KMS-11 (cell line): ENCODE measurements at regions not wholly inside any gene's neighbourhood (a gene's known extent, or its start where the extent isn't known, plus 50 kb on each side); places are given as distances from the start of the nearest gene placed in this dataset.

Experiments used
- H2AFZ ChIP-seq: fragments of 200-600 bp; sonication (generic); 2 replicates; pipeline ENCODE4 v1.6.1; 2016; ENCODE audit warnings: antibody characterized with exemption, mixed run types, low read depth
- H3K27ac ChIP-seq: fragments of 200-600 bp; sonication (generic); 2 replicates; pipeline ENCODE4 v1.6.1; 2016; ENCODE audit warnings: mild to moderate bottlenecking, mixed run types
- H3K27me3 ChIP-seq: fragments of 200-600 bp; sonication (generic); 2 replicates; pipeline ENCODE4 v1.6.1; 2017; ENCODE audit warnings: mild to moderate bottlenecking, low read depth, mixed run types, moderate library complexity; ENCODE audit not compliant: insufficient read depth
- H3K36me3 ChIP-seq: fragments of 200-600 bp; sonication (generic); 2 replicates; pipeline ENCODE4 v1.6.1; 2017; ENCODE audit warnings: mild to moderate bottlenecking, mixed run types; ENCODE audit not compliant: insufficient read depth
- H3K4me1 ChIP-seq: fragments of 200-600 bp; sonication (generic); 2 replicates; pipeline ENCODE4 v1.6.1; 2016; ENCODE audit warnings: mild to moderate bottlenecking, low read depth, mixed run types; ENCODE audit not compliant: poor library complexity, severe bottlenecking
- H3K4me2 ChIP-seq: fragments of 200-600 bp; sonication (generic); 2 replicates; pipeline ENCODE4 v1.7.0; 2016; ENCODE audit warnings: mild to moderate bottlenecking, mixed run types
- H3K4me3 ChIP-seq: fragments of 200-600 bp; sonication (generic); IDR thresholded peaks from 2 replicates; pipeline ENCODE4 v1.6.1; 2017; ENCODE audit warnings: low read depth, low read length, mixed read lengths; ENCODE audit not compliant: insufficient read depth
- H3K79me2 ChIP-seq: fragments of 200-600 bp; sonication (generic); 2 replicates; pipeline ENCODE4 v1.6.1; 2016; ENCODE audit warnings: low read depth, mixed run types; ENCODE audit not compliant: insufficient read depth
- H3K9ac ChIP-seq: fragments of 200-600 bp; sonication (generic); 2 replicates; pipeline ENCODE4 v1.6.1; 2016; ENCODE audit warnings: mild to moderate bottlenecking, mixed run types
- H4K20me1 ChIP-seq: fragments of 200-600 bp; sonication (generic); 2 replicates; pipeline ENCODE4 v1.6.1; 2016; ENCODE audit warnings: mild to moderate bottlenecking, mixed run types; ENCODE audit not compliant: insufficient read depth
- CTCF ChIP-seq: fragments of 200-600 bp; sonication (generic); conservative IDR thresholded peaks from 2 replicates; pipeline ENCODE4 v1.6.1; 2017; ENCODE audit warnings: low read depth, mild to moderate bottlenecking, antibody characterized with exemption, low read length, moderate library complexity, mixed read lengths

- H3K36me3 ChIP-seq: no peaks in the 10 kb centered on the region
- TF ChIP-seq CTCF: no peak
- no peaks in the 10 kb centered on the region for H3K27me3 ChIP-seq
- H3K9ac ChIP-seq: no peak overlapping the region
- H3K4me1 ChIP-seq: no peaks in the 10 kb centered on the region
- no peak overlapping the region for H3K27ac ChIP-seq
- H3K4me2 ChIP-seq: no peak overlapping the region
- H2AFZ ChIP-seq: no peak overlapping the region
- no peaks in the 10 kb centered on the region for H4K20me1 ChIP-seq
- no peak overlapping the region for H3K4me3 ChIP-seq
- H3K79me2 ChIP-seq: no peaks in the 10 kb centered on the region
These were observed 456.7 kb downstream of the SOX11 start for GRCh38 chr2:6148882-6149281.

- no peak overlapping the region for H3K27ac ChIP-seq
- H4K20me1 ChIP-seq: no peaks in the 10 kb centered on the region
- H3K4me2 ChIP-seq: no peak overlapping the region
- no peak overlapping the region for H3K4me3 ChIP-seq
- H3K9ac ChIP-seq: no peak overlapping the region
- TF ChIP-seq CTCF: no peak
- H3K36me3 ChIP-seq: no peaks in the 10 kb centered on the region
- no peak overlapping the region for H2AFZ ChIP-seq
- no peaks in the 10 kb centered on the region for H3K79me2 ChIP-seq
- no peaks in the 10 kb centered on the region for H3K4me1 ChIP-seq
- H3K27me3 ChIP-seq: no peaks in the 10 kb centered on the region
These were observed 467.4 kb downstream of the SOX11 start for GRCh38 chr2:6159606-6160005.

- Histone ChIP-seq H3K4me2 (no peak overlapping the region), H3K27me3 (no peaks in the 10 kb centered on the region), H3K79me2 (no peaks in the 10 kb centered on the region), H3K9ac (no peak overlapping the region), H3K36me3 (no peaks in the 10 kb centered on the region), H2AFZ (no peak overlapping the region), H3K27ac (no peak overlapping the region), H3K4me1 (no peaks in the 10 kb centered on the region), H4K20me1 (no peaks in the 10 kb centered on the region), H3K4me3 (no peak overlapping the region)
- no peak for TF ChIP-seq CTCF
These were observed 471.7 kb downstream of the SOX11 start for GRCh38 chr2:6163932-6164331.

GRCh38 chr2:6164986-6165747 lies 473.0 kb downstream of the SOX11 start:
- no peak for TF ChIP-seq CTCF
- Histone ChIP-seq H3K36me3 (no peaks in the 10 kb centered on the region), H3K4me1 (no peaks in the 10 kb centered on the region), H2AFZ (no peak overlapping the region), H3K4me3 (no peak overlapping the region), H3K27ac (no peak overlapping the region), H3K9ac (no peak overlapping the region), H4K20me1 (no peaks in the 10 kb centered on the region), H3K79me2 (no peaks in the 10 kb centered on the region), H3K4me2 (no peak overlapping the region), H3K27me3 (no peaks in the 10 kb centered on the region)
